GM18517 (cell line): ENCODE measurements at regions not wholly inside any gene's neighbourhood (a gene's known extent, or its start where the extent isn't known, plus 50 kb on each side); places are given as distances from the start of the nearest gene placed in this dataset.

Experiments used
- ATAC-seq: cut with Tn5 transposase; IDR thresholded peaks from one replicate; pipeline ENCODE4 v1.9.1; 2021; ENCODE audit warnings: mild to moderate bottlenecking, moderate library complexity; ENCODE audit not compliant: unreplicated experiment

DNA sequence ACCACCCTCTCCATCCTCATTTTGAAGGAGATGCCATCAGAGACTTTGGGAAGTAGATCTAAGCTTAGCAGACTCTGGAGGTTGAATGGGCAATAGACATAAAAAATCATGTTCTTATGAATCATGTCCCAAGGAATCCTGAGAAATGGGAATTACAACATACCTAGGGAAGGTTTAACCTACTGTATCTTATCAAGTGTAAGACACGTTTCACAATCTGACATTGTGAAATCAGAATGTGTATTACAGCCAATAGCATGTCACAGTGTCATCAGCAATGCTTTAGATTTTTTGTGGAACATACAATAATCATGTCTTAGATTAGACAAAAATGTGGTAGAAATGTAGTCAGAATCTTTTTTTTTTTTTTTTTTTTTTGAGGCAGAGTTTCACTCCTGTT is 332.4 kb upstream of the TLE3 start:
- no peak for ATAC-seq

DNA sequence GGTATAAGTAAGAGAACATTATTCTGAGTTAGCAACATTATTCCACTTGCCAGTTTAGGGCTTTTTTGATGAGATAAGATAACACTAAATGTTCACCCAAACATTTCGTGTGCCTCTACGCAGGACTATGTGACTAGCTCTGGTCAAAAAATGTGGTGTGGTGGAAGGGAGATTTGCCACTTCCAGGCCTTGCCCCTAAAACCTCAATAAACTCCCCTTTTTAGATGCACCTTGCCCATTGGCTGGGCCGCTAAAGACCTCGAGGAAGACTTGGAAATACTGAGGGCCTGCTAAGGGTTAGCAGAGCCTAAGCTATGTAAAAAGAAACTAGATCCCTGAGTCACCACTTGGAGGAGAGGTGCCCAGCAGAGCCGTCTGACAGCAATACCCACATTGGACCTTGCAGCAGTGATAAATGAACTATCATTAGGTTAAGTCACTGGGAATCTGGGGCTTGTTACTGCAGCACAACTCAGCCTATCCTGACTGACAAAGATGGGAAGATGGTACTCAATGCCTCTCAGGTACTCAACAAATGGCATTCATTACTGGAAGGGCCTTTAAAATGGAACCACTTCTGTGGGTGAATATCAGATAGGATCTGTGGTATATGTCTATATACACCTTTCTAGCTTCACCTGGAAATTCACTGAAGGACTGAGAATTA is 331.5 kb upstream of the TLE3 start:
- ATAC-seq = no peak

DNA sequence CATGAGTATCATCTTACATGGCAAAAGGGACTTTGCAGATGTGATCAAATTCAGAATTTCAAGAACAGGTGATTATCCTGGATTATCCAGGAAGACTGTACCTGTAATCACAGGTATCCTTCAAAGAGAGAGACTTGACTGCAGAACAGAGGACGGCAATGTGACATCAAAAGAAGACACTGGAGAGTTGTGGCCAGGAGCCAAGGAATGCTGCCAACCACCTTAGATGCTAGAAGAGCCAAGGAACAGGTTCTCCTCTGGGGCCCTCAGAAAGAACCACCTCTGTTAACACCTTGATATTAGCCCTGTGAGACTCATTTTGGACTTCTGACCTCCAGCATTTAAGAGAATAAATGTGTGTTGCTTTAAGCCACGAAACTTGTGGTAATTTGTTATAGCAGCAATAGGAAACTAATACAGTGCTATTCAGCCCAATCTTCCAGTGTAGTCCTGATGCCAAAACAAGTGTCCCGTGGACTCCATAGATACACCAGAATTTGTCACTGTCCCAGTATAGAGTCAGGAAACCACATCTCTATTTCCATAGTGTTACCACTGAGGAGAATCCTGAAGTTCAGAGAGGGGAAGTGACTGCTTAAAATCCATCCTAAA is 330.6 kb upstream of the TLE3 start:
- no peak for ATAC-seq

DNA sequence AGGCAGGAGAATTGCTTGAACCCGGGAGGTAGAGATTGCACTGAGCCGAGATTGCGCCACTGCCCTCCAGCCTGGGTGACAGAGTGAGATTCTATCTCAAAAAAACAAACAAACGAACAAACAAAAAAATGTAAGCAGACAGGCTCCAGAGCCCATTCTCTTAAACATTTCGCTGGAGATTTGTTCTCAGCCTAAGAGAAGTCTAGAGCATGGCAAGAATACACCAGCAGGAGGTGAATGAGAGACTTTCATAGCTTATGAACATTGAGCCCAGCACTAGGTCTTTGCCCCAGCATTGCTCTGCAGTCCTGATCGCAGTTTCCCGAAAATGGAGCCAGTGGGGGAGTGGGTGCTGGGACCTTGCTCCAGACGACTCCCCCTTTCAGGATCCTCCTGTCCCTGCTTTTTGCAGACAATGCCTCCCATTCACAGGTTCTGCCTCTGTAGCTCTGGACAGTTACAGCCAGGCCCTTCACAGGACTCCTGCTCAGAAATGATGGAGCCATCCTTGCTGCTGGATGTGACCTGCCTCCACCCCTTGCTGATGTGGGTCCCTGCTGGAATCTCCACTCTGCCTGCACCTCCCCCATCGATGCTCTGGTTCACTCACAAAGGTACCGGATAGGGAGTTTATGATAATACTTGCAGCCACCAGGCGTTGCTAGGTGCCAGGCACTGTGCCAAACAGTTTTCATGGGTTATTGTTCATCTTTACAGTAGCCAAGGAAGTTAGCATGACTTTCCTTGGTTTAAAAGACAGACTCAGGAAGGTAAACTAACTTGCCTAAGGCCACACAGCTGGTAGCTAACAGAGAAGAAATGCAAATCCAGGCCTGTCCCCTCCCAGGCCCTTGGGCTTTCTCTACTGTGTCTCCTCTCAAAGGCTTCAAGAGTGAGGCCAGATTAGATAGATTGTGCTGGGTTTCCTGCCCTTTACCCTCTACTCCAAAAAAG is 329.7 kb upstream of the TLE3 start:
- no peak for ATAC-seq

DNA sequence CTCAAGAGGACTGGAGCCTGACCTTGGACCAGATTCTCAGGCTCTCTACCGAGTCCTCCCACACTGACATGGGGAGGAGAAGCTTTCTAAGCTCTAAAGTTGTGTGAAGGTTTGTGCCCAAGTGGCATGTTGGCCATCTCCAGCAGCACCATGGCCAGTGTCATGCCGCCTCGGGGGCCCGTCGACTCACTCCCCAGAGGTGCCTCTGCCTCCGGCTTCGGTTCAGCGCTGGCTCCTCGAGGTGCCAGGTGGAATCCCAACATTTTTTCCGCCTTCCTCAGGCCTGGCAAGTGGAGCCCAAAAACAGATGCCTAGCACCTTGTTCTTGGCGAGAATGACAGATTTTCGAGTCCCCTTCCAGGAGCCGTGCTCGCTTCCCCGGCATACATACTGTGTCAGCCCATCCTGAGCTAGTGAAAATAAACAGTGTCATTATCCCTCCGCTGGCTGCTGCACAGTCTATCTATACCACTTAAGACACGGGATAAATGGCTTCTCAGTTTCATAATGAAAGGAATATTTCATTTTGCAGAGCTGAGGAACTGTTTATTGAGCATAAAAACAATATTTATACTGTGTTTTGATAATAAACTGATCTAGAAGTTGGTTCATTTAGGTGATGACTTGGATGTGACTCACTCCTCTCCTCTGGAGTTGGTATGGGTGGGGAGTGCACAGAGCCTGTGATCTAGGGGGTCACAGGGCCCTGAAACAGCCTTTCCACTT is 328.5 kb upstream of the TLE3 start:
- ATAC-seq = no peak

DNA sequence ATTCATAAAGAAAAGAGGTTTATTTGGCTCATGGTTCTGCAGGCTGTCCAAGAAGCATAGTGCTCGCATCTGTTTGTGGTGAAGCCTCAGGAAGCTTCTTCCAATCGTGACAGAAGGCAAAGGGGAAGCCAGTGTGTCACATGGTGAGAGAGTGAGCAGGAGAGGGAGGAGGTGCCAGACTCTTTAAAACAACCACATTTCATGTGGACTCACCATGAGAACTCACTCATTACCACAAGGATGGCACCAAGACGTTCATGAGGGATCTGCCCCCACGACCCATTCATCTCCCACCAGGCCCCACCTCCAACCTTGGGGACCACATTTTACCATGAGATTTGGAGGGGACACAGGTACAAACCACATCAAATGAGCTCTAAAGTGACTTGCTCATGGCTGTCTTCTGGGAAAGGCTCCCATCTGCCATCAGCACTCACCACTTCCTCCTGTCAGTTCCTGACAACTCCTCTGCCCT is 327.3 kb upstream of the TLE3 start:
- ATAC-seq = no peak

DNA sequence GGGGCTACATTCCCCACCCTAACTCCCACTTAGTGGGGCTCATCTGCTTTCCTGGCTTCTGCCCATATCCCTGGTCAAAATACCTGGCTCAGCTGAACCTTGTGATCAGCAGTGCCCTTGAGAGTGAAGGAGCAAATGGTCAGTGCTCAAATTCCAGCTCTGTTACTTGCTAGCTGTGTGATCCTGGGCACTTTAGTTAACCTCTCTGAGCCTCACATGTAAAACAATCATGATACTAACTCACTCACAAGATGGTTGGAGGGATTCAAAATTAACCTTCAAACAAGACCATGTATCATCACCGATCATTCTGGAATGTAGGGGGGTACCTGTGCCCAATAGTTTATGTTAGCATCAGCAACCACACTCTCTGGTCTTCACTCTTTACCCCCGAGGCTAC is 325.6 kb upstream of the TLE3 start:
- no peak for ATAC-seq

DNA sequence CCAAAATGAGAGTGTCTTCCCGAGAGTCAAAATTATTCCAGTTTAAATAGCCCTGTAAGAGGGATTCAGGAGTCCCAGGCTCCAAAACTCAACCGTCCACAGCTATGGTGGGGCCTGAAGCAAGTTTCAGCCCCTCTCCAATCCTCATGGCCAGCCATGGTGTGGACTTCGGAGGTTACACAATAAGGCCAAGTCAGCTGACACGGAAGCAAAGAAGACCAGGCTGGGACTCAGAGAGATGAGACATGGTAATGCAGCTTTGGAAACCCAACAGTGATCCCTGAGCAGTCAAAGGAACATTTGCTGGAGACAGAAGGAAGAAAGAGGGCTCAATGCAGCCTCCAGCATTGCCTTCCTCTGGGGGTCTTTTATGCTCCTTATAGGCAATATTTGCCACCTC is 324.6 kb upstream of the TLE3 start:
- no peak for ATAC-seq

DNA sequence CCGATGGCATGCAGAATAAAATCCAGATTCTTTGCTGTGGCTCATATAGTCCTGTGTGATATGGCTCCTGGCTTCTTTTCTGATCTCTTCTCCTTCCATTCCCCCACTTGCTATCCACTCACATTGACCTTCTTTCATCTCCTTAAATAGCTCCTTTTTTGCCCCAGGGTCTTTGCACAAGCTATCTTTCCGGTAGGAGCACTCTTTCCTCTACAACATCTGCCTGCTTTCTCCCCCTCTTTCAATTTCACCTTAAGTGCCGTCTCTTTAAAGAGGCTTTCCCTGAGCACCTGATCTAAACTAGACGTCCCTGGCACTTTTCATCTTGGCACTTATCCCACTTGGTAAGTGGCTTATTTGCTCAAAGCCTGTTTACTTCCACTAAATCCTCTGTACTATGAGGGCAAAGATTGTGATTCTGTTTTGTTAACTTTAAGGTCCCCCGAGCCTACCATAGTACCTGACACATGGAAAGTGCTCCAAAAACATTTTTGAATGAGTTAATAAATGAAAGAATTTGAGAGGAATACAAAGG is 323.3 kb upstream of the TLE3 start:
- no peak for ATAC-seq

DNA sequence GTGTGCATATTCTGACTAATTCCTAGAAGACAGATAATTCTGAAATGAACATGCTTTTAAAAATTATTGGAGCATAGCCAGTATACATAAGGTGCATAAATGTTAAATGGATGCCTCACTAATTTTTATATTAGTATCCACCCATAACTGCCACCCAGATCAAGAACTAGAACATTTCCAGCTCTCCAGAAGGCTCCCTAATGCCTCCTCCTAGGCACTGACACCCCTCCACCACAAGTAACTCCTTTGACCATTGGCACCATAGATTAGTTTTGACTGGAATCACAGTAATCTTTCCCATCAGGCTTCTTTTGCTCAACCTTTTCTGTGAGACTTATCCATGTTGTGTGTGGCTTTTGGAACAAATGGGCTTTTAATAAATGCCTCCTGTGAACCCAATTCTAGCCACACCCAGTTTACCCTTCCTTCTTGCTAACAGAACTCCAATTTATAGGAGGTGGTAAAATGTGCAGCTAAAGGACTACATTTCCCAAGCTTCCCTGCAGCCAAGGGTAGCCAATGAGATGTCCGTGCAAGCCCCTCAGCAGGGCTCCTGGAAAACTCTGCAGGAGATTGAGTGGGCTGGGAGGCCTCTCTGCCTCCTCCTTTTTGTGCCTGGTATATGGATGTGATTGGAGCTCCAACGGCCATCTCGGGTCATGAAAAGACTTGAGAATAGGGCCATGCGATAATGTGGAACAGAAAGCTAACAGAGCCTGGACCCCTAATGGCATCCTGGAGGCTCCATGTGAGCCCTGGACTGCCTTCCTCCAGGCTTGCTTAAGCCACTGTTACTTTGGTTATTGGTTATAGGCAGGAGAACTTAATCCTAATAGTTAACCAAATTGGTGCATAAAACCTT is 322.6 kb upstream of the TLE3 start:
- no peak for ATAC-seq

DNA sequence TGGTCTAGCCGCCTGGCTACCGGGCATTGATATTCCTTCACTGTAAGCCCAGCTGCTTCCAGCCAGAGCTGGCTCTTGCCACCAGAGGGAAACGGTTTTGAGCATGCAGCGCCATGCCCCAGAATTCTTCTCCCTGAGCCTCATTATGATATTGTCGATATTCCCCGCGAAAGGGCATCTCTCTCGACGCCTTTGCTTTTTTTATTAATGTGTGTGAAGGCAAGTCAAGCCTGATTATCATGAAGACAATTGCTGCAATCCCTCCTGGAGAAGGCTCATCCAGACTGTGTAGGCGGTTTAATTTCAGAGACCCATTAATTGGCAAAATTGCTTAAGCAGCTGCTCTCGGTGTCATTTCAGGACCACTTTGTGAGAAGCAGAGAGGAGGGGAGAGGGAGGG is 321.2 kb upstream of the TLE3 start:
- no peak for ATAC-seq

DNA sequence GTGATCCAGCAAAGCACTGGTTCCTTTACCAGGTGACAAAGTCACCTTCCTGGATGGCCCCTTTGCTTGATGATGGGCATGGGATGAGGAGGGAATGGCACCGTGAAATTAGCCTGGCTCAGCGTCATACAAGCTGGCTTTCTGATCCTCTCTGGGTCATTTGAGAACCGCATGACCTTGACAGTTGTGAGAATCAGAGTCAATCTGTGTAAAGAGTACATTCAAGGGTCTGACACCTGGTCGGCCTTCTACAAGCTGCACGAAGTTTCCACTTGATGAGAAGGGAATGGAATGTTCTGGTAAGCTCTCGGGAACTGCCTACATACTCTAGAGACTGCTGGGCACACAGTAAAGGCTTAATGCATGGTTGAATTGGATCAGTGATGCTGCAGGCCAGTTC is 319.8 kb upstream of the TLE3 start:
- ATAC-seq = no peak

DNA sequence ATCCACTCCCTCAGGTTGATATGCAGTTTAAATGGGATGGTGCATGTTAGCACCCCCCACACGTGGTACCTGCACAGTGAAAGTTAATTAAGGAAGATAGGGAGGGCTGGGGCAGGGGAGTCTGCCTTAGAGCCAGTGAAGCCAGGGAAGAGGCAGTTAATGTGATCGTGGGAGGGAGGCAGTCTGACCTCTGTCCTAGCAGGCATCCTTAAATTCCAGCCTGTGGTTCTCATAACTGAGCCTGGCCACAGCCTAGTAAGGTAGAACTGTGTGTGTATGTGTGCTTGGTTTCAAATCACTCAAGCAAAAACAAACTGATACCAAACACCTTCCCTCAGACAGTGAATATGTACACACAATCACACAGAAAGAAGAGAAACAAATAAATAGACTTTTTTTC is 319.1 kb upstream of the TLE3 start:
- ATAC-seq = no peak

DNA sequence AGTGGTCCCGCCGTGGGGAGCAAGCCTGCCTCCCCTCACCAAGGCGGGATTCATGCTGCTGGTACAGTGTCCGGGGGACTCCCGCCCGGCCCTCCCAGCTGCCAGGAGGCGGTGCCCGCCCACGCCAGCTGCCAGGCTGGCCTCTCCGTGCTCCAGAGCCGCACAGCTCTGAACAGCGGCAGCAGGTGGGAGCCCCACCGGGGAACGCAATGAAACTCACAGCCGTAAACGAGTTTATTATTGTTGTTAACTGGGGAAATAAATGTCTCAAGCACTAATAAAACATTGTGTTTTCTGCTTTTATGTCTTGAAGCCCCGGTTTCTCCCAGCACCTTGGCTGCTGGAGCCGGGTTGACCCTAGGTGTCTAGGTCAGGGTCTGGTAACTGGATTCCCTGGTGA is 317.7 kb upstream of the TLE3 start:
- ATAC-seq = no peak

DNA sequence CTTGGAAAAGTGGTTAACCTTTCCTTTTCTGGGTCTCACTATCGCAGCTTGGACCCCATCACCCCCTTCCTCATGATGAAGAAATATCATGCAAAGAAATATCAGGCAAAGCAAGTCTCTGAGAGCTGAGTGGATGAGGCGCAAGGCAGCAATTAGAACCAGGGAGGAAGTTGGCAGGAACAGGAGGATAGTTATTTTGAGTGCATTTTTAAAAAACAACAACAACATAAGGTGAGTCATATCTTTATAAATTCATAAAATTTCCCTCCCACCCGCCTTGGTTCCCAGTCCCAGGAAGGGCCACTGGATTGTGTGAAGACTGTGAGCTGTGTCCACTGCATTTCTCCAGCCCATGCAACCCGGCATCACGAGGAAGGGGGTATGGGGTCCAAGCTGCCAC is 316.9 kb upstream of the TLE3 start:
- ATAC-seq = no peak

DNA sequence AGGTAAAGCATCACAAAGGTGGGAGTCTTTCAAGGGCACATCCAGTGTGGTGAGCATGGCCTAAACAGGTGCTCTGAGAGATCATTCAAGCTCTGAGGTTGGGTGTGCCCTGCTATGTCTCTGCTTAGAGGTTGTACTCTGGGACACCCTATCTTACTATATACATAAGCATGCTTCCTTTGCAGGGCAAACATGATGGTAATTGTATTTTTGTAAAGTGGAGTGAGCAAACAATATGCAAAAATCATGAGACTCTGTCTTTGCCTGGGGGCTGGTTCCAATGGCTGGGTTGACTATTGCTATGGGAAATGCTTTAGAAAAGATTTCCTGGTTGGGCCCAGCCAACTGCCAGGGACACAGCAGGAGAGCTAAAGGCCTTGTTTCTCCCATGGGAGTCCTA is 315.1 kb upstream of the TLE3 start:
- ATAC-seq = no peak

DNA sequence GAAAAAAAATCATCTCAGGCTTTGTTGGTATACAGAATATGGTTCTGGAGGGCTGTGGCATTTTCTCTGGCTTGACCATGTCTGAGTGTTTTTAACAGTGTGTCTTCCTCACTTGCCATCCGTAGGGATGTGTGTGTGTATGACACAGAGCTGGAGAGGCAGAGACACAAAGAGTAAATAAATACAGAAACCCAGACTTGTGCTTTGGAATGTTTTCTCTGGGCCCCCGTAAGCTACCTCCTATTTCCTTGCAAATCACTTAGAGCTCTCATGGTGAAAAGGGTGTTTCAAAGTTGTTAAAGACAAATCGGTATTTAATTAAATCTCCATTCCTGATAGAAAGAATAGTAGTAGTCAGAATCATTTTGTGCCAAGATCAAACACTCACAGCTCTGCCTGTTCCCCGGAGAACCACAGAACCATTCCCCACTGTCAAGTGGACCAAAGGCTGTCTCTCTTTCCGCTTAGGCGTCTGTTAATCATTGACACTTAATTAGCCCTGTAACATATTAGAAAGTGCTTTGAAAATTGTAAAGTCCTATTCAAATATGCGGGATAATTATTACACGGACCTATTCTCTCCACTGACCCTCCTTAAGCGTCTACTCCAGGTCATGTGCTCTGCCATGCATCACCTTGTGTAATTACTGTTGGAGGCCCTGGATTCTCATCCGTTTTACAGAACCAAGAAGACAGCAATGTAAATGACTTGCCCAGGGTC is 313.6 kb upstream of the TLE3 start:
- ATAC-seq = no peak

DNA sequence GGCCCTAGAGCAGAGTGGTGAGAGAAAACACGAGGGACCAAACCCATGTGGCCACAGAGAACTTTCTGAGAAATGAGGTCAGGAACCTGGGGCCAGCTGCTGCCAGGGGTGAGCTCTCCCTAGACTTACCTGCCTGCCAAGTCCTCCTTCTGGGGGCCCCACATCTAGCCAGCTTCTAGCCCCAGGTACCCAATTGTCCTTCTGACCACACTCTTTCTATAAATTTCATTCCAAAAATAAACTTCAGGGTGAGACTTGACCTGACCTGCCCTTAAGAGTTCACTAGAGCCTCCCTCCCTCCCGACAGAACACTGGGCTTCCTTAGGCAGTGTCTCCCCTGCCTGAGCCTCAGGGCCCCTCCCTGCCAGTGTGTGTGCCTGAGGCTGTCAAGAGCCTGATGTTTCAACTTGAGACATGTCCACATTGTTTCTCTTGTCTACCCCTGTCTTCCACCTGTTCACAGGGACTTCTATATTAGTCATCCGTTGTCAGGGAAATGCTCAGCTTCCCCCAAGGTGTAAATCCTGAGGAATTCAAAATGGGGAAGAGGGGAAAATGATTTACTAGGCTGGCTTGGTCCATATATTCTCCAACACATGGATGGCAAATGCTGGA is 312.8 kb upstream of the TLE3 start:
- no peak for ATAC-seq

DNA sequence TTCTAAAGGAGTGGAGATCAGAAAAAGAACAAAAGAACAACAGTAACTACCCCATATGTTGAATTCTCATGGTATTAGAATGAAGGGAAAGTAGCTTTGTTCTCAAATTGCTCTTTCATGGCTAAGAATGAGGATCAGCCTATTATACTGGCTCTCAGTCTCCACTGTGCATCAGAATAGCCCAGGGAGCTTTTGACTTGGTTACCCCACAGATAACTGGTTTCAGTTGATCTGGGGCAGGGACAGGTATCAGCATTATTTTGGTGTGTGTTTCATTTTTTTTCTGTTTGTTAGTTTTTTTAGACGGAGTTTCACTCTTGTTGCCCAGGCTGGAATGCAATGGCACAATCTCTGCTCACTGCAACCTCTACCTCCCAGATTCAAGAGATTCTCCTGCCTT is 311.7 kb upstream of the TLE3 start:
- no peak for ATAC-seq
